ENCODE measurements at regions not wholly inside any gene's neighbourhood (a gene's known extent, or its start where the extent isn't known, plus 50 kb on each side); places are given as distances from the start of the nearest gene placed in this dataset.

GRCh38 chr20:24815931-24816330 is 133.1 kb upstream of the CST7 start:
- DNase-seq (ENCODE audit: low read depth), result no peak

GRCh38 chr20:24816431-24816830 is 132.6 kb upstream of the CST7 start:
- no peak for DNase-seq (ENCODE audit: low read depth)

GRCh38 chr20:24816907-24817306 is 132.2 kb upstream of the CST7 start:
- no peak for DNase-seq (ENCODE audit: low read depth)

DNA sequence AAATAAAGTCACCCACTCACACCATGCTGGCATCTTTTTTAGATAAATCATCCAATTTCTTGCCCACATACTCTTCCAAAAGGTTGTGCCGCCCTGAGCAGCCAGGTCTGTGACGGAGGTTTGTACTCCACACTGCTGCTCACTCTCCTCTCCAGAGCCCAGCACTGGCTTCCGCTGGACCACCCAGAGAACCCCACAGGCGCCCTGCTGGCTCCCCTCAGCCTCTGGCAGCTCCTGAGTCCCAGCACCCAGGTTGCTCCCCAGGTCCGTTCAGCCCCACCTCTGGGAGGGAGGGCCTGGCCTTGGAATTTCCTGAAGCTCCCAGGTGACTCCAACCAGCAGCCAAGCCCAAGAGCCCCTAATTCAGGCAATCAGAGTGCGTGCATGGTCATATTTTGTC is 131.7 kb upstream of the CST7 start:
- DNase-seq (ENCODE audit: low read depth), result no peak

DNA sequence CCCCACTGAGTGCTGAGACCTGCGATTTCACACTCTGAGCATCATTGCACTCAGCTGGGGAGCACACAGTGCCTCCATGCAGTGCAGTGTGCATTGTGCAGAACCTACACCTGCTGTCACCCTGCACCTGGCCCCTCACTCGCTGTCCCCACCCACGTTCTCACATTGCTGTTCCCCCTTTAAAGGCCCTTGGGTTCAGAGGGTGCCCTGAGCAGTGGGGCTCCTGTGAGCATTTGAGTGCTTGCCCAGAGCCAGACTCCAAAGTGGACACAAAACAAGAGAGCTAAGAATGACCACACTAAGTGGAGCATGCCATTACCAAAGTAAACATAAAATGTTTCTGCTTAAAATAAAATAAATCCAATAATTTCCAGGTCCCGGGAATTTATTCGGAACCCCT is 131.0 kb upstream of the CST7 start:
- DNase-seq (ENCODE audit: low read depth), result no peak

DNA sequence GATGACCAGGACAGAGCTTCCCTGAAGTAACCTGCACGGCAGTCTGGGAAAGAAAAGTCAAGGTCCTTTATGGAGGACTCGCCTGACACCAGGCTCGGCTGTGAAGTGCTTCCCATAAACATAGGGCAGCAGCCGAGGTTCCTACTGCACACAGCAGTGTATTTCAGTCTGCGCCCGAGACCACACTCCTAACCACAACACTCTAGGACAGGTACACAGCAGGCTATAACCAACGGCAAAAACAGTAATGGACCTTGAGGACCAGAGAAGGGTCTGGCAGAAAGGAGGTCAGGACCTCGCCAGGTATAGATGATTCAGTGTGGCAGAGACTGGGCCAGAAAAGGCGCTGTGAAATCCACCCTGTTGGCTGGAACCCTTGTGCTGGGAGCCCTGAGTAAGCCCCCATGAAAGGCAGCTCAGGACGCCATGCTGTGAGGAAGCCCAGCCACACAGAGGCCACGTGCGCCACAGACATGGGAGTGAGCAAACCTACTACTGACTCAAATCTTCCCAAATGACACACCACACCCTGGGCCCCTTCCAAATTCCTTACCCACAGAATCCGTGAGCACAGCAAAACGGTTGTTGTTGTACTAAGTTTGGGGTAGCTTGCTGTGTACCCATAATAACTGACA is 129.6 kb upstream of the CST7 start:
- no peak for DNase-seq (ENCODE audit: low read depth)

DNA sequence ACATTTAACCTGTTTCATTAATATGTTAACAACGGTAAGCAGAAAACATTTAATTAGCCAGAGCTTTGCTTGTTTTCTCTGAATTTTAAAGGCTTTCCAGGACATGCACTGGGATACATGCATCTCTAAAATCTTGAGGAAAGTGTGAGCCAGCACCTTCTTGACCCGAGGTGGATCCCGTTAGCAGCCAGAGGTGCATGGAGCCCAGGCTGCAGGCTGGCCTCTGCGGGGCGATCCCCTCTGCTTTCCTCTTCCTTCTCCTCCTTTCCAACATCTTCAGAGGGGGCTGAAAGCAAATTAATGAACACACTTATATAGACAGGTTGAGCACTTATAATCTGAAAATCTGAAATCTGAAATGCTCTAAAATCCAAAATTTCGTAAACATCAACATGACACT is 128.7 kb upstream of the CST7 start:
- DNase-seq (ENCODE audit: low read depth), result no peak

GRCh38 chr20:24821391-24821790 is 127.7 kb upstream of the CST7 start:
- DNase-seq (ENCODE audit: low read depth), result no peak

DNA sequence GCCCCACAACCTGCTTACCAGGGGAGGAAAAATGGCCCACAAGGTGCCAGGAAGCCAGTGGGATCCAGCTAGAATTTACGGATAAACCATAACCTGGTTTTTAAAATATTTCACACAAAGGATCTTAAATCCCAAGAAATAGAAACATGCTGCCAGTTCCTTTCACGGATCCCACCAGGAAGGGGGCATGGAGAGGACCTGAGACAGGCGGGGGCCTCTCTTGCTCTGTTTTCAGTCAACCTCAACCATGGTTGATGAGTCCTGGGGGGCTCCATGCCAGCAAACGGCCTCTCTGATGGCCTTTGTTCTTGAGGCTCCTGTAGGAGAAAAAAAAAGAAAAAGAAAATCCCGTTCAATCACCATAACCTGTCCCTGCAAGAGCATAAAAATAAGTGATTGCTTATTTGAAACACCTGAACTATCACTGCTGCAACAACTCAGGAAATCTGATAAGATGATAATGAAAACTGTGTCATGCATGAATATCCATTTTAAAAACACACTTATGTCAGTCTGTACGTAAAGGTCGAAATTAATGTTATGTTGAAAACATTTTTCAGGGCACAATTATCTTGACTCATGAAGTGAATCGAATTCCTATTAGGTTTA is 125.8 kb upstream of the CST7 start:
- no peak for DNase-seq (ENCODE audit: low read depth)

DNA sequence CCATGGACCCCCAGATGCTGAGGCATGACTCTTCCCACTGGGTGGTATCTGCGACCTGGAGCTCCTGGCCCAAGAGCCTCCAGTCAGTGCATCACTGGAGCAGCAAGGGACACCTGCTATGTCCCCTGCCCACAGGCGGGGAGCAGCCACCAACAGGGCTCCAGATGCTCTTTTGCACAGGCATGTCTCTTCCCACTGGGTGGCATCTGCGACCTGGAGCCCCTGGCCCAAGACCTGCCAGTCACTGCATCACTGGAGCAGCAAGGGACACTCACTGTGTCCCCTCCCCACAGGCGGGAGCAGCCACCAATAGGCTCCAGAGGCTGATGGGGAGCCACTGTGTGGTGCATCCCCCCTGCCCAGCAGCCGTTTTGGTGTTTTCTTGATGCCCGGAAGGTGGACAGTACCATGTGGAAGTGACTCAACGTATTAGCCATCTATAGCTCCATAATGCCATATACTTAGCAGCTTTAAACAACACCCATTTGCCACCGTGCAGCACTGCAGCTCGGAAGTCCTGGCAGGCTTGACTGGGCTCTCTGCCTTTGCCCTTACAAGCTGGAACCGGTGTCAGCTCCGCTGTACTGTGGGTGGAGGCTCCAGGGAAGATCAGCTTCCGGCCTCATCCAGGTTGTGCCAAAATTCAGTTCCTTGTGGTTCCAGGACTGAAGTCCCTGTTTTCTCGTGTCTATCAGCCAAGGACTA is 124.9 kb upstream of the CST7 start:
- DNase-seq (ENCODE audit: low read depth), result no peak

- no peak for DNase-seq (ENCODE audit: low read depth)
Observed at GRCh38 chr20:24825591-24825990, 123.5 kb upstream of the CST7 start.

- DNase-seq (ENCODE audit: low read depth), result no peak
Observed at GRCh38 chr20:24827603-24828295, 121.3 kb upstream of the CST7 start.

GRCh38 chr20:24828992-24829648 is 119.9 kb upstream of the CST7 start:
- no peak for DNase-seq (ENCODE audit: low read depth)

- DNase-seq (ENCODE audit: low read depth), result no peak
Observed at GRCh38 chr20:24829649-24830370, 119.3 kb upstream of the CST7 start.

- no peak for DNase-seq (ENCODE audit: low read depth)
Observed at GRCh38 chr20:24830649-24831048, 118.4 kb upstream of the CST7 start.

- DNase-seq (ENCODE audit: low read depth), result no peak
Observed at GRCh38 chr20:24831232-24831631, 117.8 kb upstream of the CST7 start.

DNA sequence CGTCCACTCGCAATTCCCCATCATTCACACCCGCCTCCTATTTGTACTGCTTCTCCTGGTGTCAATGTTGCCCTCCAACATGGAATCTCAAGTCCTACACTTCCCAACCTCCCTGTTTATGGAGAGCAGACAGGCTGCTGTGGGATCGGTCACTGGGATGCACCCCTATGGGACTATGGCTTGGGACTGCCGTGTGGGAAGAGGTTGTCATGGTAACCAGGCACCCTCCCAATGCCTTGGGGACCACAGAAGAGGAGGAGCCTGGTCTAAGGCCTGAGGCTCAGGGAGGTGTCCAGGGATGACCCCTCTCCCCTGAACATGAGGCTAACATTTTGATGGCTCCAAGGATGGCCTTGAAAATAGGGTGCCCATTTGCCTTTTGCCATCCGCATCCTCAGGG is 116.6 kb upstream of the CST7 start:
- no peak for DNase-seq (ENCODE audit: low read depth)

- no peak for DNase-seq (ENCODE audit: low read depth)
Observed at GRCh38 chr20:24833592-24833991, 115.5 kb upstream of the CST7 start.

- DNase-seq (ENCODE audit: low read depth), result no peak
Observed at GRCh38 chr20:24834310-24834709, 114.8 kb upstream of the CST7 start.

GRCh38 chr20:24835195-24835594 is 113.9 kb upstream of the CST7 start:
- DNase-seq (ENCODE audit: low read depth), result no peak

- DNase-seq (ENCODE audit: low read depth), result no peak
Observed at GRCh38 chr20:24836041-24836533, 113.0 kb upstream of the CST7 start.
